Activated T-cell treated with anti-CD3 and anti-CD28 coated beads for 4 hours (primary cell): ENCODE measurements at regions not wholly inside any gene's neighbourhood (a gene's known extent, or its start where the extent isn't known, plus 50 kb on each side); places are given as distances from the start of the nearest gene placed in this dataset.
"Not testable (repeated sequence)": the region's sequence is repeated elsewhere in the genome, so short reads cannot be mapped to it uniquely, and the experiment has no call there.

Experiments used
- DNase-seq: peaks from one replicate; pipeline ENCODE4 v3.0.0-alpha.2; 2020

- DNase-seq = no peak
Observed at GRCh38 chr22:22697377-22698117, 53.1 kb downstream of the GGTLC2 start.

- no peak for DNase-seq
Observed at GRCh38 chr22:22698263-22698750, 53.9 kb downstream of the GGTLC2 start.

GRCh38 chr22:22700631-22701030 is 56.2 kb downstream of the GGTLC2 start:
- DNase-seq = no peak

- DNase-seq = not testable (repeated sequence)
Observed at GRCh38 chr22:22701557-22701956, 57.1 kb downstream of the GGTLC2 start.

GRCh38 chr22:22702237-22703202 is 58.1 kb downstream of the GGTLC2 start:
- no peak for DNase-seq

GRCh38 chr22:22703203-22703570 is 58.8 kb downstream of the GGTLC2 start:
- DNase-seq = no peak

GRCh38 chr22:22703715-22704114 is 59.3 kb downstream of the GGTLC2 start:
- DNase-seq = no peak

- no peak for DNase-seq
Observed at GRCh38 chr22:22704156-22704946, 59.9 kb downstream of the GGTLC2 start.

- DNase-seq = no peak
Observed at GRCh38 chr22:22705328-22706100, 61.1 kb downstream of the GGTLC2 start.

GRCh38 chr22:22706253-22706915 is 62.0 kb downstream of the GGTLC2 start:
- no peak for DNase-seq

- DNase-seq = no peak
Observed at GRCh38 chr22:22709719-22710445, 65.5 kb downstream of the GGTLC2 start.

- DNase-seq = peak; percentile 74
Observed at GRCh38 chr22:22710719-22711531, 66.5 kb downstream of the GGTLC2 start.

GRCh38 chr22:22711532-22711913 is 67.1 kb downstream of the GGTLC2 start:
- DNase-seq = no peak

- no peak for DNase-seq
Observed at GRCh38 chr22:22712092-22712658, 67.8 kb downstream of the GGTLC2 start.

- DNase-seq = no peak
Observed at GRCh38 chr22:22712666-22713365, 68.4 kb downstream of the GGTLC2 start.

GRCh38 chr22:22713416-22713815 is 69.0 kb downstream of the GGTLC2 start:
- DNase-seq = no peak

GRCh38 chr22:22714600-22715335 is 70.4 kb downstream of the GGTLC2 start:
- no peak for DNase-seq

- no peak for DNase-seq
Observed at GRCh38 chr22:22716136-22716665, 71.8 kb downstream of the GGTLC2 start.
